Frontal cortex (tissue), 3 donors: ENCODE measurements at regions not wholly inside any gene's neighbourhood (a gene's known extent, or its start where the extent isn't known, plus 50 kb on each side); places are given as distances from the start of the nearest gene placed in this dataset.
"Not testable (repeated sequence)": the region's sequence is repeated elsewhere in the genome, so short reads cannot be mapped to it uniquely, and the experiment has no call there.

Experiments
- DNase-seq, 2 donors: peaks; one replicate each; pipeline ENCODE4 v3.0.0; 2012; ENCODE audit warnings: low spot score in 2 of 2
- FAIRE-seq: peaks from 2 replicates; lab custom pipeline; 2012; peaks lifted over from hg19 to GRCh38; lab: Jason Lieb, UNC
- donor health status: control.
- donor health status: control.
- donor health status: control.

GRCh38 chr3:194019398-194020165 lies 116.4 kb upstream of the HES1 start:
- FAIRE-seq, result no peak
- peak in 1 of 2 donors; percentile 28 for DNase-seq

- FAIRE-seq, result no peak
- no peak for DNase-seq
Observed at GRCh38 chr3:194022052-194022451, 113.9 kb upstream of the HES1 start.

GRCh38 chr3:194022816-194023215 lies 113.1 kb upstream of the HES1 start:
- no peak for DNase-seq
- no peak for FAIRE-seq

- no peak for DNase-seq
- FAIRE-seq, result no peak
Observed at GRCh38 chr3:194023501-194024280, 112.3 kb upstream of the HES1 start.

- DNase-seq (no peak), FAIRE-seq (no peak)
Observed at GRCh38 chr3:194025119-194025518, 110.8 kb upstream of the HES1 start.

GRCh38 chr3:194025951-194026350 lies 110.0 kb upstream of the HES1 start:
- FAIRE-seq (no peak), DNase-seq (no peak)

- no peak for FAIRE-seq
- DNase-seq, result no peak
Observed at GRCh38 chr3:194028434-194029004, 107.4 kb upstream of the HES1 start.

GRCh38 chr3:194029846-194030245 lies 106.1 kb upstream of the HES1 start:
- FAIRE-seq, result no peak

GRCh38 chr3:194030372-194030771 lies 105.6 kb upstream of the HES1 start:
- FAIRE-seq (no peak), DNase-seq (no peak)

More at GRCh38 chr3:194029846-194030245, 106.1 kb upstream of the HES1 start:
- no peak for DNase-seq

GRCh38 chr3:194031349-194031748 lies 104.6 kb upstream of the HES1 start:
- FAIRE-seq (no peak), DNase-seq (no peak)

- no peak for FAIRE-seq
- no peak for DNase-seq
Observed at GRCh38 chr3:194031867-194032635, 103.9 kb upstream of the HES1 start.

- DNase-seq (no peak), FAIRE-seq (no peak)
Observed at GRCh38 chr3:194032828-194033435, 103.0 kb upstream of the HES1 start.

GRCh38 chr3:194034346-194035336 lies 101.3 kb upstream of the HES1 start:
- FAIRE-seq, result no peak

GRCh38 chr3:194035406-194036138 lies 100.4 kb upstream of the HES1 start:
- DNase-seq (no peak), FAIRE-seq (no peak)

More at GRCh38 chr3:194034346-194035336, 101.3 kb upstream of the HES1 start:
- no peak for DNase-seq

GRCh38 chr3:194036842-194037241 lies 99.1 kb upstream of the HES1 start:
- DNase-seq, result no peak
- no peak for FAIRE-seq

GRCh38 chr3:194038346-194038745 lies 97.6 kb upstream of the HES1 start:
- not testable (repeated sequence) for FAIRE-seq, DNase-seq

GRCh38 chr3:194038960-194039359 lies 97.0 kb upstream of the HES1 start:
- FAIRE-seq (no peak), DNase-seq (no peak)
